ENCODE measurements at regions not wholly inside any gene's neighbourhood (a gene's known extent, or its start where the extent isn't known, plus 50 kb on each side); places are given as distances from the start of the nearest gene placed in this dataset.

DNA sequence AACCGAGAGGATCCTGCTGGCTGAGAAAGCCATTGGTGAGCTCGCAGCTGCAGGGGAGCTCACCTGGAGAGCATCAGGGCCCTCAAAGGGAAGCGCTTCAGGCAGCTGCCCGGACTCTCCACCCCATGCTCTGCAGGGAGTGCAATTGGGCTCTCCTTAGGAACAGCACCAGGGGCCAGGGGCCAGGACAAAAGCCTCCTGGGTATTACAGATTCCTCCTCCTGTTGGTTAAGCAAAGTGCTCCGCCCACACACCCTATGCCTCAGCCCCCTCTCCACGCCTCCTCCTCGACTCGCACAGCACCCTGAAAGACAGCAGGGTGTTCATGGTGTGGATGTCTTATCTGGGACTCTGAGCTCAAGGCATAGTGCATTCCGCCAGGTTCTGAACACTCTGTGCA, 139.9 kb downstream of the SHANK2 start:
- TF ChIP-seq EZH2 (IDR thresholded peaks at IDR 0.05) (no peak), POLR2AphosphoS5 (IDR thresholded peaks at IDR 0.05; ENCODE audit: borderline replicate concordance, low read depth, low read length) (no peak)

Data from SK-N-MC (cell line).